Ascending aorta (tissue), 2 donors: ENCODE measurements at regions not wholly inside any gene's neighbourhood (a gene's known extent, or its start where the extent isn't known, plus 50 kb on each side); places are given as distances from the start of the nearest gene placed in this dataset.
"Not testable (repeated sequence)": the region's sequence is repeated elsewhere in the genome, so short reads cannot be mapped to it uniquely, and the experiment has no call there.

Source experiments
- DNase-seq, 2 donors: peaks; one replicate each; pipeline ENCODE4 v3.0.0-alpha.2; 2019; ENCODE audit warnings: low spot score in 2 of 2
- H3K27ac ChIP-seq, 2 donors: fragments of 200-600 bp; sonication (generic); one replicate each; pipeline ENCODE4 v1.5.1; 2016 to 2017; ENCODE audit warnings: mild to moderate bottlenecking in 1 of 2
- H3K27me3 ChIP-seq: fragments of 200-600 bp; sonication (generic); one replicate; pipeline ENCODE4 v1.5.1; 2017
- H3K36me3 ChIP-seq, 2 donors: fragments of 200-600 bp; sonication (generic); one replicate each; pipeline ENCODE4 v1.5.1; 2016
- H3K4me1 ChIP-seq, 2 donors: fragments of 200-600 bp; sonication (generic); one replicate each; pipeline ENCODE4 v1.5.1; 2016 to 2017; ENCODE audit warnings: mild to moderate bottlenecking in 1 of 2
- H3K4me3 ChIP-seq, 2 donors: fragments of 200-600 bp; sonication (generic); one replicate each; pipeline ENCODE4 v1.5.1; 2016 to 2017; ENCODE audit warnings: mild to moderate bottlenecking in 1 of 2
- H3K9me3 ChIP-seq, 2 donors: fragments of 200-600 bp; sonication (generic); one replicate each; pipeline ENCODE4 v1.5.1; 2016
- CTCF ChIP-seq, 3 experiments: fragments of 200-600 bp in 2 of 3; fragments of 450-650 bp in 1 of 3; sonication (generic) in 2 of 3; IDR thresholded peaks; one replicate each; pipeline ENCODE4 v1.5.1; 2016 to 2019; ENCODE audit warnings: antibody characterized with exemption in 3 of 3, mild to moderate bottlenecking in 1 of 3, moderate library complexity in 1 of 3
- intact Hi-C: fragments of 100-400 bp; cut with DNase I; formaldehyde crosslinking; loops from one replicate; pipeline ENCODE4 v1.15.1; 2023

GRCh38 chr9:93771276-93771675 lies 183.9 kb downstream of the BARX1 start:
- intact Hi-C loops = no loop called here
- Histone ChIP-seq H3K4me1 (no peaks in the 10 kb centered on the region), H3K27me3 (no peaks in the 10 kb centered on the region), H3K27ac (no peak overlapping the region), H3K36me3 (no peaks in the 10 kb centered on the region), H3K9me3 (no peaks in the 10 kb centered on the region), H3K4me3 (no peak overlapping the region)
- TF ChIP-seq CTCF (IDR thresholded peaks at IDR 0.05) = no peak
- DNase-seq = no peak

- H3K4me1 ChIP-seq = no peaks in the 10 kb centered on the region
- H3K27me3 ChIP-seq = no peaks in the 10 kb centered on the region
- intact Hi-C loops = no loop called here
- no peak overlapping the region for H3K4me3 ChIP-seq
- no peaks in the 10 kb centered on the region for H3K9me3 ChIP-seq
- no peak overlapping the region for H3K27ac ChIP-seq
- no peak for DNase-seq
- no peaks in the 10 kb centered on the region for H3K36me3 ChIP-seq
- no peak for TF ChIP-seq CTCF (IDR thresholded peaks at IDR 0.05)
Measured at GRCh38 chr9:93761822-93762221, 185.4 kb downstream of the PHF2 start.

GRCh38 chr9:93750045-93750444 lies 173.7 kb downstream of the PHF2 start:
- no peaks in the 10 kb centered on the region for H3K27me3 ChIP-seq
- H3K36me3 ChIP-seq = no peaks in the 10 kb centered on the region
- intact Hi-C loops = no loop called here
- no peak overlapping the region for H3K27ac ChIP-seq
- no peak for TF ChIP-seq CTCF (IDR thresholded peaks at IDR 0.05)
- H3K4me3 ChIP-seq = no peak overlapping the region
- no peaks in the 10 kb centered on the region for H3K4me1 ChIP-seq
- no peak for DNase-seq
- H3K9me3 ChIP-seq = peaks cover 10 to 20% of the 10 kb centered on the region in 2 donors

- H3K27me3 ChIP-seq, intact Hi-C loops, H3K4me1 ChIP-seq, DNase-seq, H3K36me3 ChIP-seq, H3K4me3 ChIP-seq, H3K27ac ChIP-seq: not testable (repeated sequence)
- H3K9me3 ChIP-seq = peaks cover 10 to 20% of the 10 kb centered on the region in 2 donors
Measured at GRCh38 chr9:93748827-93749226, 172.4 kb downstream of the PHF2 start.

- H3K27me3 ChIP-seq = no peaks in the 10 kb centered on the region
- no peaks in the 10 kb centered on the region for H3K4me1 ChIP-seq
- H3K9me3 ChIP-seq = peaks cover 0 to 6% of the 10 kb centered on the region in 2 donors
- no peak for DNase-seq
- H3K27ac ChIP-seq = no peak overlapping the region
- H3K36me3 ChIP-seq = no peaks in the 10 kb centered on the region
- intact Hi-C loops = no loop called here
- no peak for TF ChIP-seq CTCF (IDR thresholded peaks at IDR 0.05)
- no peak overlapping the region for H3K4me3 ChIP-seq
Measured at GRCh38 chr9:93731963-93732362, 155.6 kb downstream of the PHF2 start.

- H3K27me3 ChIP-seq = no peaks in the 10 kb centered on the region
- H3K36me3 ChIP-seq = no peaks in the 10 kb centered on the region
- DNase-seq = no peak
- peaks cover 0 to 6% of the 10 kb centered on the region in 2 donors for H3K9me3 ChIP-seq
- TF ChIP-seq CTCF (IDR thresholded peaks at IDR 0.05) = no peak
- intact Hi-C loops = no loop called here
- no peak overlapping the region for H3K27ac ChIP-seq
- H3K4me3 ChIP-seq = no peak overlapping the region
- H3K4me1 ChIP-seq = no peaks in the 10 kb centered on the region
Measured at GRCh38 chr9:93730648-93731047, 154.3 kb downstream of the PHF2 start.
